Stimulated activated CD4-positive, alpha-beta T cell treated with anti-CD3 and anti-CD28 coated beads, TNF-alpha, amount 100 ng/mL, for 48 hours (primary cell): ENCODE measurements at regions not wholly inside any gene's neighbourhood (a gene's known extent, or its start where the extent isn't known, plus 50 kb on each side); places are given as distances from the start of the nearest gene placed in this dataset.

Experiments
- DNase-seq, 3 donors: peaks; one replicate each; pipeline ENCODE4 v3.0.0-alpha.2; 2020; ENCODE audit warnings: low read depth in 3 of 3

- DNase-seq: no peak
Measured at GRCh38 chr13:27367570-27367969, 56.8 kb upstream of the GTF3A start.

- no peak for DNase-seq
Measured at GRCh38 chr13:27370305-27370872, 54.0 kb upstream of the GTF3A start.

- DNase-seq: no peak
Measured at GRCh38 chr13:27371932-27372331, 52.5 kb upstream of the GTF3A start.

- DNase-seq: no peak
Measured at GRCh38 chr13:27372896-27373295, 51.5 kb upstream of the GTF3A start.

- no peak for DNase-seq
Measured at GRCh38 chr13:27374126-27374613, 50.2 kb upstream of the GTF3A start.
